Left kidney (tissue), 1 donor: ENCODE measurements at regions not wholly inside any gene's neighbourhood (a gene's known extent, or its start where the extent isn't known, plus 50 kb on each side); places are given as distances from the start of the nearest gene placed in this dataset.

ENCODE experiments used
- DNase-seq: peaks from one replicate; pipeline ENCODE4 v3.0.0-alpha.2; 2013

DNA sequence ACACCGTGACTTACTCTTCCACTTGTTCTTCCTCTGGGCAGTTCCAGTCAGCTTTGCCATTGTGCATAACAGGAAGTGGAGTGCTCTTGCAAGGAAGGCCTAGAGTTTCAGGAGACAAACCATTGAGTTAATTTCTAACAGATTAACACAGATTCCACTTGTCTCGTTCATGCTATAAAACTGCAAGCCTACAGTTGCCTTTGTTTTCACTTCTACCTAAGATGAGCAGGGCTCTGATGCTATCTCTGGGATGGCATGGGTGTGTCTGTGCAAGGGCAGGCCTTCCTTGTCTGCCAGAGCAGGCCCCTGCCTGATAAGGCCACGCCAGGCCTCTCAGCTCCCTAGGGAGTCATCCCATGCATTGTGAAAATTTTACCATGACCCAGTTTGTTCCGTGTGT is 67.7 kb upstream of the PGRMC2 start:
- no peak for DNase-seq

DNA sequence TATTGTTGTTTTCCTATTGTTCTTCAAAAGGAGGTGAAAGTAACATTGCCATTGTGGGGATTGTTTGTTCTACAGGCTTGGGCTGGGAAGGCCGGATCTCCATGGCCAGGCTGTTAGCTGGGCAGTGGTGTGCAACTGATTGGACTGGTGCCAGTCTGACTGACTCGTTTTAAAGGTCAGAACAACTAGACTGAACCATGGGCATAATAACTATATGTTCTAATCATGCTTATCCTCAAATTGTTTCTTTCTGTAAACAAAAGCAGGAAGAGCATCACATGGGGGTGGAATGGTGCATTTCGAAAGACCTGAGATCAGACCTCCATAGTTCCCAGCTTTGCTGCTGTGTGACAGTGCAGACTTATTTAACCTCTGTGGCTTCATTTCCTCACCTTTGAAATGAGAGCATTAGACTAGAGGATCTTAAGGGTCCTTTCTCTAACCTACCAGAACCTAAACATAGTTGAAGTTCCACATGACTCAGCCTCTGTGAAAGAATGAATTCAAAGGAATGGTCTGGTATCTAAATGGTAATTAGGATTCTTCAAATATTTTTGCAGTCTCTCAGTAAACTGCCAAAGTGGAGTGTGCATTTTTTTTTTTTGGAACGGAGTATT is 66.7 kb upstream of the PGRMC2 start:
- peak; percentile 37 for DNase-seq

DNA sequence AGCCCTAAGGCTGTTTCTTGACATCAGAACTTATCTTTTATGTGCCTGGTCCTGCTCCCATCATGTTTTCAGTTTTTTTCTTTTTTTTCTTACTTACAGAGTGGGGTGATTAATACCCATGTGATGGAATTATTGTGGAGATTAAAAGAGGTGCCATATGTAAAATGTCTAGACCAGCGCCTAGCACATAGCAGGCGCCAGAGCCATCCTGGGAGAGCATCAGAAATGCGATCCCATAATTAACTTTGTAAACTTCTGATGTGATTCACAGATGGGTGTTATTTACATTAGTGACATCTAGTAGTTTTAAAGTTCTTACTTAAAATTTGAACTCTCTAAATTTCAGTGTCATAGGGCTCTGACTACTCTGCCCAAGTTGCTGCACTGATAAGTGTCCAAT is 66.2 kb upstream of the PGRMC2 start:
- no peak for DNase-seq

DNA sequence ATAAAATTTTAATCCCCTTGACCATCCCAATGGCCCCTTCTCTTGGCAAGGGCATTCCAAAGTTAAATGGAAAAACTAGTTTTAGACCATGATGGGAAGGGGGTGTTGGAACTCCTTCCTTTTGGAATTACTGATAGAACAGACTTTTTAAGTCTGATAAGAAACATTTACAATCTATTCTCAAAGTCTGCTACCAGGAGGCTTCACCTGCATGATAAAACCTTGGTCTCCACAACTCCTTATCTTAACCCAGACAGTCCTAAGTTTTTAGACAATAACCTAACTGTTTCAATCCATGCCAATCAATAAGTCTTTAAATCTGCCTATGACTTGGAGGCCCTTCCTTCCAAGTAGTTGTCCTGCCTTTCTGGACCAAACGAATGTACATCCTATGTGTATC is 63.9 kb upstream of the PGRMC2 start:
- DNase-seq, result no peak

DNA sequence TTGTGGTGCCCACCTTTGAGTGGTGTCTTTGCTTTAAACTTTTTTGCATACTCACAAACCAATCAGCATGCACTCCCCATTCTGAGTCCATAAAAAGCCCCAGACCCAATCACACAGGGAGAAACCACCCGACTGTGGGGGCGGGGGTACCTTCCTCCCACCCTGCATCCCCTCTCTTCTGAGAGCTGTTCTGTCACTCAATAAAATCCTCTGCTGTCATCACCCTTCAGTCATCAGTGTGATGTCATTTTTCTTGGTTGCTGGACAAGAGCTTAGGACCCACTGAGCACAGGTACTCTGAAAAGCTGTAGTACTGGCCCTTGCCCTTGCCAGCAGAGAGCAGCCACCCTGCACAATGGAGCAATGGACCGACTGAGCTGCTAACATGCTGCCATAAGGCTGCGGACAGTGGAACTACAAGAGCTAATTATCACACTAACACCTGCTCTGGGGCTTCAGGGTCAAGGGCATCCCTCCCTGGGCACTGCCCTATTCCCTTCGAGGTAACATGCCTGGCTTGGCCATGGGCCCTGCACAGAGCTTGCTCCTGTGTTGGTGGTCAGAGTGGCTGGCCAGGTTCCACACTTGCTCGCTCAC is 62.9 kb upstream of the PGRMC2 start:
- DNase-seq, result no peak

DNA sequence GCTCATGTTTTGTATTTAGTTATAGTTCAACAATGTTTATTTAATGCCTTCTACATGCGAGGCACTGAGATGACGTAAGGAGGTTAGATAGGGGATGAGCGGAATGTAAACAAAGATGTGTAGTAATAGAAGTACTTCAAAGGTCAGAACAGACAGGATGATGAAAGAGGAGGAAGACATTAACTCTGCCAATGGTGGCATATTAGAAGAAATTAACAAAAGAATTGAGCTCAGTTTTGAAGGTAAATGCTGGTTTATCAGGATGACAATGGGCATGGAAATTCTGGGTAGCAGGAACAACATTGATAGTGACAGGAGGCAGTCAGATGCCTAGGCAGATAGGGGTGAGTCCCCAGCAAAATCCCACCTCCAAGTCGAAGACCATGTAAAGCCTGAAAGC is 62.3 kb upstream of the PGRMC2 start:
- no peak for DNase-seq

DNA sequence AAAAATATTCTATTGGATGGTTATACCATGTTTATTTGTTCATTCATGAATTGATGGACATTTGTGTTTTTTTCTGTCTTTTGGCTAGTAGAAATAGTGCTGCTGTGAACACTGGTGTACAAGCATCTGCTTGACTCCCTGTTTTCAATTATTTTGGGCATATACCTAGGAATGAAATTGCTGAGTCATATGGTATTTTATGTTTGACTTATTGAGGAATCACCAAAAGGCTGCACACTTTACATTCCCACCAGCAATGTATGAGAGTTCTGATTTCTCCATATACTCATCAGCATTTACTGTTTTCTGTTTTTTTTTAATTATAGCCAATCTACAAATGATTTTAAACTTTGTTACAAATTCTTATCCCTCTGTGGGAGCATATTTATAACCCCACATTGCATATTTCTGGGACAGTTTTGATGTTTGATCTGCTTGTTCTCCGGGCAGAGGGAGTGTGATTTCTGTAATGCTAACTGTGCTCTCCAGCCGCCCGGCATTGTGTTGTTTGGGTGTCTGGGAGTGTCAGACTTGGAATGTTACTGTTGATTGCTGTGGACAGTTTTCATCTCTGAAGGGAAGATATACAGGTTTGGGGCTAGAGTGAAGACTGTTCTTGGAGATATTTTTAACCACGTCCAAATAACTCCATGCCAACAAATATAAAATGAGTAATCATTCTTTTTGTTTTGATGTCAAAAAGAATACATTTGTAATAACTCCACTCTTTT is 60.5 kb upstream of the PGRMC2 start:
- DNase-seq, result no peak

DNA sequence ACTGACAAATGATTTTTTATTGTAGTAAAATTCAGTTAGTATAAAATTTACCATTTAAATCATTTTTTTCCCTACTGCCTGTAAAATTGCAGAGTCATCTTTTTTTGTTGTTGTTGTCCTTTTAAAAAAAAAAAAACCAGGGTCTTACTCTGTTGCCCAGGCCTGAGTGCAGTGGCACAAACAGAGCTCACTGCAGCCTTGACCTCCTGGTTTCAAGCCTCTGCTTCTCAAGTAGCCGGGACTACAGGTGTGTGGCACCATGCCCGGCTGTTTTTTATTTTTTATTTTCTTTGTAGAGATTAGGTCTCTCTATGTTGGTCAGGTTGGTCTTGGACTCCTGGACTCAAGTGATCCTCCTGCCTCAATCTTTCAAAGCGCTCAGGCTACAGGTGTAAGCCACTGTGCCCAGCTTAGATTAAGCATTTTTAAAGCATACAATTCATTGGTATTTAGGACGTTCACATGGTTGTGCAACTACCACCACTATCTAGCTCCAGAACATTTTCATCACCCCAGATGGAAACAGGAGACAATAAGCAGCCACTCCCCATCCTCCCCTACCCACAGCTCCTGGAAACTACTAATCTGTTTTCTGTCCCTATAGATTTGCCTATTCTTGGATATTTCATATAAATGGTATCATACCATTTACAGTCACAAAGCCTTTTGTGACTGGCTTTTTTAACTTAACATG is 59.7 kb upstream of the PGRMC2 start:
- no peak for DNase-seq

DNA sequence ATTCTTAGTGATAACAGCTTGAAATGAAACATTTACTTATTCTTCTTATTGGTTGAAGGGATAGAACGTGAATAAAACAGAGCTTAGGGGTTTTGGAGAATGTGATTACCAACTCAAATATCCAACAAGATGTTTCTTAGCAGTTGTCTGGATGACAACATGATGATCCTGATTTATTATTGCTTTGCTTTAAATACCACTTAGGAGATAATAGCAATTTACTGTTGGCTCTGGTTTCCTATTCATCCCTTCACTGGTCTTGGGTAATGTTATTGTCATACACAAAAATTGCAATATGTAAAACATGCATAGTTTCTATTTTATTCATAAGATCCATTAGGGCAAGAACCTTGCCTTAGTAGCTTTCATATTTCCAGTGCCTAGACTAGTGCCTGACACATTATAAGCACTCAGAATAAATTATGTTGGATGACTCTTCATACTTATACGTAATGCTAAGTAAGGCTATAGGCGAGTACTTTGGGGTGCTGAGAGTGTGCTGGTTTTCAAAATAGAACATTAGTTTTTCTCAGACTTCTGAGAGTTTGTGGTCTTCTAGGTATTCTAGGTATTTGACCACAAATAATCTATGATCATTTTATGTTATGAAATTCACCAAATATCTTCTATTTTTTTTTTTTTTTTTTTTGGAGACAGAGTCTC is 58.6 kb upstream of the PGRMC2 start:
- no peak for DNase-seq

DNA sequence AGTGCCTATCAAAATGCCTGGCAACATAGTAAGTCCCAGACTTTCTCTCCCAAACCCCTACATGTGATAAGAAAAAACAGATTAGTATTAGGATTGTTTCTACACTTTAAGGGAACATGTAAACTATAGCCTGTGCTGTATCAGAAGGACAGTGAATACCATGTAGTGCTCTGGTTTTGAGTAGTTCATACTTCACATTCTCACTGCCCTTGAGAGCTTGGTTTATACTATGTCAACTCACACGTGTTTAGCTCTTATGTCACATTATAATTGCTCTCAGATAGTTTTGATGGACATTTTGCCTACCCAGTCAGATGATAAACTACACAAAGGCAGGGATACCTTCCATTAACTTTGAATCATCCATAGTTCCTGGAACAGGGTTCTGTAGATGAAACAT is 58.0 kb upstream of the PGRMC2 start:
- no peak for DNase-seq

DNA sequence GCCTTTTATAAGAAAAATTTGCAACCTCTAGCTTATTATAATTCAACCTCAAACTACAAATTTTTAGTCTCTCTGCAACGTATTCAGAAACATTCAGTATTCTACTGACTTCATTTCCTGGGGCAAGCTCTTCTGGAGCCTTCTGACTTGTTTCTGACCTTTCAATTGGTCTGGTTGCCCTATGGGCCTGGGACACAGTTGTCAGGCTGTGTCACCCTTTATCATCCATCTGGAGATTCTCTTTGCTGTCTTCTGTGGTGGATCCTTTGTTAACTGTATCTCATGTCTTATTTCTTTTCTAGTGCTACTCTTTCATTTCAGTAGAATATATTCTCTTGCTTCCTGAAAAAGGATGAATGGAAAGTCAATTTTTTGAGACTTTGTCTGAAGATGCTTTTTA is 55.1 kb upstream of the PGRMC2 start:
- DNase-seq, result no peak

DNA sequence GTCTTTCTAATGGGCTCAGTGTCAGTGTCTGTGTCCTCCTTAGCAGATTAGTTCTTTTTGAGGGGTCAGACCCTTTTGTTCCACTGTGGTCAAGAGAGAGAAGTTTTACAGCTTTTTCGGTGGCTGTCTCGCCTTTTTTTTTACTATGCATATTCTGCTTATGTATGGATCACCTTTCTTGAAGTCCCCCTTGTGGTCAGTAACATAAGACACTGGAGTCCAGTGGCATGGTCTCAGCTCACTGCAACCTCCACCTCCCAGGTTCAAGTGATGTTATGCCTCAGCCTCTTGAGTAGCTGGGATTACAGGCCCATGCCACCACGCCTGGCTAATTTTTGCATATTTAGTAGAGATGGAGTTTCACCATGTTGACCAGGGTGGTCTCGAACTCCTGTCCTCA is 54.0 kb upstream of the PGRMC2 start:
- no peak for DNase-seq

DNA sequence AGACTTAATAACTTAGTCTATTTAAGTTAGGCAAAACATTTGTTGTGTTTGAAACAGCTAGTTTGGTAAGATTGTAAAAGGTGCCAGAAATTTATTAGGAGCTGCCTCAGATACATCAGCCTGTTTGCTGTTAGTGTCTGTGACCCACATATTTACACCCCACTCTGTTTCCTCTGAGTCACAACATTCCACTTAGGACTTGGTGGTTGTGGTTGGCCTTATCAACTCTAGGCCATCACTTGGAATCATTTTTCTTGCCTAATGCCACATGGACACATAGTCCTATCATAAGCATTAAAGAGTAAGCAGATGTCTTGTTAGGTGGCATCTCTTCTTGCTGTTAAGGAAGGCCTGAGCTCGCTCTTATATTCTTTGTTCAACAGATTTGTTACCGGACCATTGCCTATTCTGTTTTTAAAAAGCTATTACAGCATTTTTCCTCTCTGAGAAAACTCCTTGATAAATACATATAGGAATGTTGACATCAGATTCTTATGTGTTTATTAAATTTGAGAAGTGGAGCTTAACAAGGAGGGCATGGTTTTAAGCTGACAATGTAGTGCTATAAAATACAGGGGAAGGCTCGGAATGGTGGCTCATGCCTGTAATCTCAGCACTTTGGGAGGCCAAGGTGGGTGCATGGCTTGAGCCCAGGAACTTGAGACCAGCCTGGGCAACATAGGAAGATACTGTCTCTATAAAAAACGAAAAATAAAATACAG is 51.2 kb upstream of the PGRMC2 start:
- no peak for DNase-seq

DNA sequence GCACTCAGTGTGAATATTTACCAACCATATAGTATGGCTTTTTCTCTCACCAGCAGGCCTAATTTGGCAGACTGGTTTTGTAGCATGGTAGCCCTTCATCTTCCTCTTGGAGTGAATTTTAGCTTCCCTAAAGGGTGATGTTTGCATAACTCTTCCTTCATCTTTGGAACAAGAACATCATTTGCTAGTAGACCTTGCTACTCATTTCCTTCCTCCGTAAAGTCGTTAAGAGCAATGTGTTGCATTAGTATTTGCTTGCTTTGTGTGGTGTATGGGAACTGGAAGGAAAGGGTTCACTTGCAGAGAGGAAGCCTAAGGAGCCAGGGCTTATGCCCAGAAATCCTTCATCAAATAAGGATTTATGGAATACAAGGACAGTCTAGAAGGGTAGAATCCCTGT is 50.2 kb upstream of the PGRMC2 start:
- no peak for DNase-seq
